Stimulated activated CD4-positive, alpha-beta T cell treated with anti-CD3 and anti-CD28 coated beads, Interleukin-15, amount 100 ng/mL, for 1 hour (primary cell): ENCODE measurements at regions not wholly inside any gene's neighbourhood (a gene's known extent, or its start where the extent isn't known, plus 50 kb on each side); places are given as distances from the start of the nearest gene placed in this dataset.

Experiments used
- DNase-seq, 2 donors: peaks; one replicate each; pipeline ENCODE4 v3.0.0-alpha.2; 2020; ENCODE audit warnings: low read depth in 1 of 2, low spot score in 1 of 2

DNA sequence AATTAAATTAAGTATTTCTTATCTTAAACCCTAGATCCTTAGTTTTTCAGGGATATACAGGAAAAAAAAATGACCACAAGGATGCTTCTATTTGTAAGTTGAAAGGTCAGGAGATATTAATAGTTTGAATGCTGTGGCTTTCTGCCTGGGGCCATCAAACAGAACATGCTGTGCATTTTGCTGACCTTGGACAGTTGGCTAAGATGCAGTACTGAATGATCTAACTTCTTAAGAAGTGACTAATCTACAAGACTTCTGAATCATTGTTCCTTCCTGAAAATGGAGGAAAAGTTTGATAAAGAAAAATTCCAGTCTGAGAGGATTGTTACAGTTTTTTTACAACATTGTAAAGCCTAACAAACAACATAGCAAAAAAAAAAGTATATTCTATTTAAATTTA, 237.8 kb upstream of the JADE1 start:
- no peak for DNase-seq

GRCh38 chr4:128570387-128570975, 239.0 kb upstream of the JADE1 start:
- DNase-seq = no peak

- DNase-seq = no peak
Measured at GRCh38 chr4:128566693-128567092, 242.8 kb upstream of the JADE1 start.

GRCh38 chr4:128565565-128566186, 243.8 kb upstream of the JADE1 start:
- no peak for DNase-seq

GRCh38 chr4:128565054-128565453, 244.4 kb upstream of the JADE1 start:
- no peak for DNase-seq

DNA sequence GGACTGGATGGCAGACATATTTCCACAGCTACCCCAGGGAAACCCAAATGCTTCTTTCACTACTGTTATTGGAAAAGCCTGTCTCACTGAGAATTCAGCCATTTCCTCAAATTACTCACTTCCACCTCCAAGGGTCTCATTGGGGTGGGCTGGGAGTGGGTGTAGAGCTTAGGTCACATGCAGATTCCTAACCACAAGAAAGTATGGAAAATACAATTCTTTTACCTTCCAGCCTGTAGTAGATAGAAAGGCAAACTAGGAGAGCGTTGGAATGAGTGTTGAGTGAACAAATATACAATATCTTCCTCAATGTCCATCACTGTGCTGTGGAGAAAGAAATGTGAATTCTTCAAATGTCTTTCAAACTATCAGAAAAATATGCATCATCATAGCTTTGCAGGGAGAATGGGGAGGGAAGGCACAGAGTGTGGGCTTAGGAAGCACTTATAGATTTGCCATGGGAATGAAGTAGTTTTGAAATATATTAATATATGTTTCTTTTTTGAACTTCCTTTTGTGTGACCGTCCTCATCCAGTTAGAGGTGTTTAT, 245.3 kb upstream of the JADE1 start:
- no peak for DNase-seq

DNA sequence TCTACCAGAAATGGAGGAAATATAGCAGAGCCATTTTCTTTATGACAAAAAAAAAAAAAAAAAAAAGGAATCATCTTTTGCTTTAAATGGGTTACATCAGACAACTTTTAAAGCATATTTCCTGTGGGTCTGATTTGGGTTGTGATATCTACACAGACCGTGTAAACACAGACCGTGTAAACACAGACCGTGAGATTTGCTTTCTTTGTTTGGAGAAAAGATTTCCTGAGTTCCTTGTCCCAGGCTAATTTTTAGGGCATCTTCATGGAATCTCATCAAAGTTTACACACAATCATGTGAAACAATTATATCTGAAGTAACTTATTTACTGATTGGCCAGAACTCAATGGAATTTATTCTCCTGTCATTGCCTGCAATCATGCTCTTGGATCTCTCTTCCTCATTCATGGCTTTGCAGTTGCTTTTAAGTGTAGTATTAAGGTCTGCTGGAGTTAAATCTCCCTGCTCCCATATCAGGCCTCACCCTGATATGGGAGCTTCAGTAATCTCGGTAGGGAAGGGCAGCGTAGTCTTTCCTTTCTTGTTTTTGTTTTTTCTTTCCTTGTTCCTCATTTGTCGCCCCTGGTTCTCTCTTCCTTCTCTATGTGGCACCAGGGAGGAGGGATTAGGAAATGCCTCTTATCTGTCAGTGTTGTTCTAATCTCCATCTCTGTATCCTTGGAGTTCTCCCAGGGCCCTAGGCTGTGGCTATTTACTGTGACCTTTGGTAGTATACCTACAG, 248.6 kb upstream of the JADE1 start:
- no peak for DNase-seq

DNA sequence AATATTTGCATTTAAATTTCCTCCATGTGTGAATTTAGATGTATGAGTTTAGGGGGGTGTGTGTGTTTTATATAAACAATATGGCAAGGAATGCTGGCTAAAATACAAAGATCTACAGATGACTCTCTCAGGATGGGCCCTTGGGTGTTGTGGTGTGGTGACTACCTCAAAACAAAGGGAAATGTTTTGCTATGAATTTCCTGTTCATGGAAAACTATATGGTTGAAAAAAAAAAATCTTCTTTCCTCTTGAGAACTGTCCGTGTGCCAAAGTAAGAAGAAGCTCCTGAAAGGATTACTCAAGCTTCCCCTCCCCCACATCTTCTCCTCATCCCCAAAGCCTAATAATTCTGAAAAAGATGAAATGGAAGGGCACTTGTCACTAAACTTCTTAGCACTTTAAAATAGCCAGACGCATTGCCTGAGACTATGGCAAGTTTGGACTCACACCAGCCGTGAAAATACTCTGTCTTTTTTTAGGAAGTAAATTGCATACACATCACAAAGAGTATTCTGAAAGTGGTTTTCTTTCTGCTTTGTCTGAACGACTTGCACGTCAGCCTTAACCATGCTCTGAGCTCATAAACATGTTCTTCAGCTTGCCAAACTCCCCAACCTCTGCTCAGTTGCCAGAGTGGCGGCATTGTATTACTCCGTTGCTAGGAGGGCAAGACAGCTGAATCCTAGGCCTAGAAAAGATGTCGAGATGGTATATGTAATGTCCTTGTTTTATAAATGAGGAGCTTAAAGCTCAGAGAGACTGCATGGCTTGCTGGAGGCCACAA, 250.4 kb upstream of the JADE1 start:
- no peak for DNase-seq

- DNase-seq = no peak
Measured at GRCh38 chr4:128556756-128557155, 252.7 kb upstream of the JADE1 start.

GRCh38 chr4:128553686-128554515, 255.6 kb upstream of the JADE1 start:
- no peak for DNase-seq

- no peak for DNase-seq
Measured at GRCh38 chr4:128552586-128552907, 257.0 kb upstream of the JADE1 start.

DNA sequence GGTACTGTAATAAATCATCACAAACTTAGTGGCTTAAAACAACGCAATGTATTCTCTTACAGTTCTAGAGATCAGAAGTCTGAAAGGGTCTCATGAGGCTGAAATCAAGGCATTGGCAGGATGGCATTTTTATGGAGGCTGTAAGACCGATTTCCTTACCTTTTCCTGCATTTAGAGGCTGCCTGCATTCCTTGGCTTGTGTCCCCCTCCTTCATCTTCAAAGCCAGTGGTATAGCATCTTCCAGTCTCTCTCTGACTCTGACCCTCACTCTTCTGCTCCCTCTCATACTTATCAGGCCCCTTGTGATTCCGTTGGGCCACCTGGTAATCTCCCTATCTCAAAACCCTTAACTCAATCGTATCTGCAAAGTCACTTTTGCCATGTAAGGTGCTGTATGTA, 258.2 kb upstream of the JADE1 start:
- no peak for DNase-seq

GRCh38 chr4:128550060-128550459, 259.4 kb upstream of the JADE1 start:
- no peak for DNase-seq

GRCh38 chr4:128549636-128550035, 259.9 kb upstream of the JADE1 start:
- DNase-seq = no peak

DNA sequence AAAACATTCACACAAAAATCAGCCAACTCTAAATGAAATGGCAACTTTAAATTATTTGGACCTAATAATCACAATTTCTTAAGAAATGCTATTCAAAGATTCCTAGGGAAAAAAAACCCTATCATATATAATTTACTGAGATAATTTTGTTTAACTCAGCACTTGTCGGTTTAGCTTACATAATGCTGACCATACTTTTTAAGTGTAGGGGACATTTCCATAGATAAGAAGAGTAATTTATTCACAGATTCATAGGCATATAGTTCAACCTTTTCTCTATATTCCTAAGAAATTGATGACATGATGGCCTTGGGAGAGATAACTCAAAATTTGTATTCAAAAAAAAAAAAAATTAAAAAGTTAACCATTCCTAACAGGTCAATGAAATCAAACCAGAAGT, 260.8 kb upstream of the PGRMC2 start:
- DNase-seq = no peak

- no peak for DNase-seq
Measured at GRCh38 chr4:128544272-128544671, 256.7 kb upstream of the PGRMC2 start.

DNA sequence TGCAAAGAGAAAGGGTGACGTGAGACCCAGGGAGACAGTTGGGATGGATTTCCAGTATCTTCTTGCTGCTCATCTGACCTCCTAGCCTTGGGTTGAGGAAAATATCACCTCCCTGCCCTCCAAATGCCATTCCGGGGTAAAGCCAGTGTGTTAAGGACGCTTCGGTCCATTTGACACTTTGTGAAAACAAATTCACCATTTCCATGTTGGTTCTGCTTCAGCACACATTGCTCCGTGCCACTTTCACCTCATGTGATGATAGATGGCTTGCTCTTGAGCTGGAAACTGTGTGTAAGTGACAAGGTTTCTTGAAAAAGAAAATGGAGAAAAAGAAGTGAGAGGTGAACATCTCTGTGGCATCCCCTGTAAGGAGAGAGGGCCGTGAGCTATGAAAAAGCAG, 256.1 kb upstream of the PGRMC2 start:
- DNase-seq = no peak

- no peak for DNase-seq
Measured at GRCh38 chr4:128542047-128542446, 254.4 kb upstream of the PGRMC2 start.

DNA sequence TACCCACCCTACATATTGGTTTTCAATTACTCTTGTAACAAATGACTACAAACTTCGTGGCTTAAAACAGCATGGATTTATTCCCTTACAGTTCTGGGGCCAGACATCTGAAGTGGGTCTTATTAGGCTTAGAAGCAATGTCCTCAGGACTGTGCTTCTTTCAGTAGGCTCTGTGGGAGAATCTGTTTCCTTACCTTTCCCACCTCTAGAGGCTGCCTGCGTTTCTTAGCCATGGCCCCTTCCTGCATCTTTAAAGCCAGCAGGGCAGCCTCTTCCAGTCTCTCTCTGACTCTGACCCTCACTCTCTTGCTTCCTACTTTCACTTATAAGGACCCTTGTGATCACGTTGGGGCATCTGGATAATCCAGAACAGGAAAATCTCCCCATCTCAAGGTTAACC, 252.5 kb upstream of the PGRMC2 start:
- DNase-seq = no peak

GRCh38 chr4:128538111-128538882, 250.7 kb upstream of the PGRMC2 start:
- DNase-seq = no peak
